ENCODE measurements at regions not wholly inside any gene's neighbourhood (a gene's known extent, or its start where the extent isn't known, plus 50 kb on each side); places are given as distances from the start of the nearest gene placed in this dataset.
"Not testable (repeated sequence)": the region's sequence is repeated elsewhere in the genome, so short reads cannot be mapped to it uniquely, and the experiment has no call there.

DNA sequence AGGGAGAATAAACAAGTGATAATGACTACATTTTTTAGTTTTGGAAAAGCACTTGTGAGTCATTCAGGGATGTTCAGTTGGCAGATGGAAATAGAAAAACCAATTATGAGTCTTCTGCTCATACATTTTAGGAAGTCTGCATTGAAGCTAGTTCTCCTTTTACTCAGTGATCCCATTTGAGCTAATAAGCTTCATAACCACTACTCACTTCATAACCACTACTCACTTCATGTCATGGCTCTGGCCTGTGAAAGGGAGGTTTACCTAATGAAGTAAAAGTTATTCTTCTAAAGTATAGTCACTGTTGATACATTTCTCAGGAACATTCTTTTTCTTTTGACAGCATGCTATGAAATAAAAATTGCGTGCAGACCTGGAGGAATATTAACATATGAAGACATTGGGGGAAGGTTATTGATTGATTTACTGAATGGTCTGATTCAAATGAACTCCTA is 948.7 kb downstream of the TSN start:
- TF ChIP-seq, protein P1, sequence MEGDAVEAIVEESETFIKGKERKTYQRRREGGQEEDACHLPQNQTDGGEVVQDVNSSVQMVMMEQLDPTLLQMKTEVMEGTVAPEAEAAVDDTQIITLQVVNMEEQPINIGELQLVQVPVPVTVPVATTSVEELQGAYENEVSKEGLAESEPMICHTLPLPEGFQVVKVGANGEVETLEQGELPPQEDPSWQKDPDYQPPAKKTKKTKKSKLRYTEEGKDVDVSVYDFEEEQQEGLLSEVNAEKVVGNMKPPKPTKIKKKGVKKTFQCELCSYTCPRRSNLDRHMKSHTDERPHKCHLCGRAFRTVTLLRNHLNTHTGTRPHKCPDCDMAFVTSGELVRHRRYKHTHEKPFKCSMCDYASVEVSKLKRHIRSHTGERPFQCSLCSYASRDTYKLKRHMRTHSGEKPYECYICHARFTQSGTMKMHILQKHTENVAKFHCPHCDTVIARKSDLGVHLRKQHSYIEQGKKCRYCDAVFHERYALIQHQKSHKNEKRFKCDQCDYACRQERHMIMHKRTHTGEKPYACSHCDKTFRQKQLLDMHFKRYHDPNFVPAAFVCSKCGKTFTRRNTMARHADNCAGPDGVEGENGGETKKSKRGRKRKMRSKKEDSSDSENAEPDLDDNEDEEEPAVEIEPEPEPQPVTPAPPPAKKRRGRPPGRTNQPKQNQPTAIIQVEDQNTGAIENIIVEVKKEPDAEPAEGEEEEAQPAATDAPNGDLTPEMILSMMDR (IDR thresholded peaks at IDR 0.05; ENCODE audit: insufficient read depth, low read length, severe bottlenecking) = no peak
- Histone ChIP-seq H3K27me3 (ENCODE audit: control insufficient read depth, insufficient read depth, low read length) (no peaks in the 10 kb centered on the region), H3K4me3 (ENCODE audit: low read depth, low read length) (no peak overlapping the region), H3K36me3 (ENCODE audit: control insufficient read depth, insufficient read depth, low read length) (no peaks in the 10 kb centered on the region)
- DNase-seq (ENCODE audit: low read depth) (no peak), FAIRE-seq (no peak)

DNA sequence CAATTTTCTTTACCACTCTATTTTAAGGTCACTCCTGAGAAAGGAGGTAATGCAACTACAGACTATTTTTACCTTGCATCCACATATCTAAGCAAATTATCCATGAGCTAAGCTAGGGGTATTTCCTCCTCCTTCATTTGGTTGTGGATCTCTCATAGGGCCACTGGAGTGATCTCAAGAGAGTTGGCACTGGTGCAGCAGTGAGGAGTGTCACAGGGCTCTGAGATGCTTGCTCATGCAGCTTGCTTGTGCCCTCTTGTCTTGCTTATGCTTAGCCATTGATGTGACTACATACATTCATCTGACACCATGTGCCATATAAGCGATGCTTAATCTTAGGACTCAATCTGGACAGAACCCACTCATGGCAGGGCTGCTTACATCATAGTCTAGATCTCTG is 950.3 kb downstream of the TSN start:
- no peak for FAIRE-seq
- no peak overlapping the region for H3K4me3 ChIP-seq (ENCODE audit: low read depth, low read length)

DNA sequence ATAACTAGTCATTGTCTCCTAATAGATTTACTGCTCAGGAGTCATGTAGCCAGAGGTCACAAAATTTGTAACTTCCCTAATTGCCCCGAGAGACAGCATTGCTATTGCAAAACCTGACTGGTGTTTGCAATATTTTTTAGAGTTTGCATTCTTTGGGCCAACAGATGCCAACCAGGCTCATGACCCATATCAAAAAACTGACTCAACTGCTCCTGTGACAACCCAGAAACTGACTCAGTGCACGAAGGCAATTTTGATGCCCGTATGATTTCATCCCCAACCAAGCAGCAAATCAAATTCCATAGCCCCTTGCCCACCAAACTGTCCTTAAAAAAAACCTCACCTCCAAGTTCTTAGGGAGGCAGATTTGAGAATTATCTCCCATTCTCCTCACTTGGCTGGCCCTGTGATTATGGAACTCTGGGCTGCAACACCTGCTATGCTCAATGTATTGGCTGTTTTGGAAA is 951.3 kb downstream of the TSN start:
- DNase-seq (ENCODE audit: low read depth) (no peak), FAIRE-seq (no peak)
- H3K27me3 ChIP-seq (ENCODE audit: control insufficient read depth, insufficient read depth, low read length) = no peaks in the 10 kb centered on the region
- TF ChIP-seq, protein P1 (IDR thresholded peaks at IDR 0.05; ENCODE audit: insufficient read depth, low read length, severe bottlenecking) = no peak
- H3K4me3 ChIP-seq (ENCODE audit: low read depth, low read length) = no peak overlapping the region
- H3K36me3 ChIP-seq (ENCODE audit: control insufficient read depth, insufficient read depth, low read length) = no peaks in the 10 kb centered on the region

More for the DNA sequence above, 950.3 kb downstream of the TSN start:
- Histone ChIP-seq H3K27me3 (ENCODE audit: control insufficient read depth, insufficient read depth, low read length) (no peaks in the 10 kb centered on the region), H3K36me3 (ENCODE audit: control insufficient read depth, insufficient read depth, low read length) (no peaks in the 10 kb centered on the region)
- TF ChIP-seq, protein P1 (IDR thresholded peaks at IDR 0.05; ENCODE audit: insufficient read depth, low read length, severe bottlenecking) = no peak
- DNase-seq (ENCODE audit: low read depth) = no peak

DNA sequence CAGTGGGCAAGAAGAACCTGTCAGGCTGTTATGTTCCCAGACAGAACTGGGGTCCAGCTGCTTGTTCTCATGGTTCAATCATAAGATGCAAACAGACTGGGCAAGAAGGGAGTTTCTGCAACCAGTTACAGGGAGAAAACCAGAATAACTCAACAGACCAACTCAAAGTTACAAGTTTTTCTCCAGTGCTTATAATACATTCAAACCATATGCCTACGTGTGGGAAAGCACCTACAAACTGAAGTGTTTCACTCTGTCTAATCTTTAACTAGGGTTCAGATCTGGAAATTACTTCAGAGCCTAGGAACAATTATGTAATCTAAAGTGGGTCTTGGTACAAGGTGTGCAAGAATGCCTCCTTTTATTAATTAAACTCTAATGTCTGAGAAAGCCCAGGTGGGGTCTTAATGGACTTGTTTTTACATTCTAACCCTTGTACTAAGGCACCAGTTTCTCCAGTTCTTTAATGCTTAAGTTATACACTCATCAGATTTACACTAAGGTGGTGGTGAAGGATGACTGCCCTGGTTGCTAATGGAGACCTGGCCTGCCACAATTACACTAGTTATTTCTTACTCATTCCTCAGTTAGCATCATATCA is 951.9 kb downstream of the TSN start:
- DNase-seq (ENCODE audit: low read depth) = no peak

DNA sequence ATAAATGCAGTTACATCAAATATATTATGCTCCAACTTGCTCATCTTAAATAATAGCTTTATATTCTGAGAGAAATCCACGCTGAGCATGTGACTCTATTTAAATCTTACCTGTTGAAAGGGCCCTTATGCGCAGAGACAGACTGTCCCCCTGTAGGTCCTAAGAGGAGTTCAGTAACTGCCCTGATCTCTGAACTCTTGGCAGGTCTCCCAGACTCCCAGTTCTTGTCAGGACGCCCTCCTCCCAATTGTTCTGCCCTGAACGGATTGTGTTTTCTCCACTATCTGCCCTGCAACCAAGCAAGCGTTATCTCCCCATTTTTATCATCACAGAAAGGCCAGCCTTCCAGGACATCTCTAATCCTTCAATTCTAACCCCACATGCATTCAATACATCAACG is 954.6 kb downstream of the TSN start:
- no peak overlapping the region for H3K4me3 ChIP-seq (ENCODE audit: low read depth, low read length)
- DNase-seq (ENCODE audit: low read depth) (no peak), FAIRE-seq (no peak)
- H3K27me3 ChIP-seq (ENCODE audit: control insufficient read depth, insufficient read depth, low read length) = no peaks in the 10 kb centered on the region
- TF ChIP-seq, protein P1 (IDR thresholded peaks at IDR 0.05; ENCODE audit: insufficient read depth, low read length, severe bottlenecking) = no peak
- H3K36me3 ChIP-seq (ENCODE audit: control insufficient read depth, insufficient read depth, low read length) = no peaks in the 10 kb centered on the region

More for the DNA sequence above, 951.9 kb downstream of the TSN start:
- Histone ChIP-seq H3K27me3 (ENCODE audit: control insufficient read depth, insufficient read depth, low read length) (no peaks in the 10 kb centered on the region), H3K4me3 (ENCODE audit: low read depth, low read length) (no peak overlapping the region), H3K36me3 (ENCODE audit: control insufficient read depth, insufficient read depth, low read length) (no peaks in the 10 kb centered on the region)
- TF ChIP-seq, protein P1 (IDR thresholded peaks at IDR 0.05; ENCODE audit: insufficient read depth, low read length, severe bottlenecking) = no peak
- no peak for FAIRE-seq

DNA sequence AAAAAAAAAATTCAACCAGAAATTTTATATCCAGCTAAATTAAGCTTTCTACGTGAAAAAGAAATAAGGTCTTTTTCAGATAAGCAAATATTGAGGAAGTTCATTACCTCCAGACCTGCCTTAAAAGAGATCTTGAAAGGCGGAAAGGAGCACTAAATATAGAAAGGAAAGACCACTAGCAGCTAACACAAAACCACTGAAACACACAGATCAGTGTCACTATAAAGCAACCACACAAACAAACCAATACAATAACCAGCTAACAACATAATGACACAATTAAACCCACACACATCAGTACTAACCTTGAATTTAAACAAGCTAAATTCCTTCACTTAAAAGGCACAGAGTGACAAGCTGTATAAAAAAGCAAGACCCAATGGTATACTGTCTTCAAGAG is 958.3 kb downstream of the TSN start:
- no peak for FAIRE-seq
- Histone ChIP-seq H3K4me3 (ENCODE audit: low read depth, low read length) (no peak overlapping the region), H3K36me3 (ENCODE audit: control insufficient read depth, insufficient read depth, low read length) (no peaks in the 10 kb centered on the region), H3K27me3 (ENCODE audit: control insufficient read depth, insufficient read depth, low read length) (no peaks in the 10 kb centered on the region)
- DNase-seq (ENCODE audit: low read depth) = no peak
- TF ChIP-seq, protein P1 (IDR thresholded peaks at IDR 0.05; ENCODE audit: insufficient read depth, low read length, severe bottlenecking) = no peak

DNA sequence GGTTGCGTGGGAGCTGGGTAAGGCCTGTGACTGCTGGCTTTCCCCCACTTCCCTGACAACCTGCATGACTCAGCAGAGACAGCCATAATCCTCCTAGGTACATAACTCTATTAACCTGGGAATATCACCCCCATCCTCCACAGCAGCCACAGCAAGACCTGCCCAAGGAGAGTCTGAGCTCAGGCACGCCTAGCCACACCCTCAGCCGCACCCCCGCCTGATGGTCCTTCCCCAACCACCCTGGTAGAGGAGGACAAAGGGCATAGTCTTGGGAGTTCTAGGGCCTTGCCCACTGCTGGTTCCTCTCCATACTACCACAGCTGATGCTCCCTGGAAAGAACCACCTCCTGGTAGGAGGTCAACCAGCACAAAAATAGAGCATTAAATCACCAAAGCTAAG is 965.4 kb downstream of the TSN start:
- FAIRE-seq = not testable (repeated sequence)

More for the DNA sequence above, 965.4 kb downstream of the TSN start:
- H3K4me3 ChIP-seq (ENCODE audit: low read depth, low read length); DNase-seq (ENCODE audit: low read depth); H3K27me3 ChIP-seq (ENCODE audit: control insufficient read depth, insufficient read depth, low read length); H3K36me3 ChIP-seq (ENCODE audit: control insufficient read depth, insufficient read depth, low read length): not testable (repeated sequence)

Data from bronchial epithelial cell (primary cell).